Parathyroid adenoma (tissue), 2 donors: ENCODE measurements at regions not wholly inside any gene's neighbourhood (a gene's known extent, or its start where the extent isn't known, plus 50 kb on each side); places are given as distances from the start of the nearest gene placed in this dataset.
"Not testable (repeated sequence)": the region's sequence is repeated elsewhere in the genome, so short reads cannot be mapped to it uniquely, and the experiment has no call there.

Experiments
- H2AFZ ChIP-seq: fragments of 300-600 bp; sonication (generic); one replicate; pipeline ENCODE4 v1.7.0; 2017; ENCODE audit warnings: antibody characterized with exemption, mild to moderate bottlenecking
- H3K27ac ChIP-seq: fragments of 300-600 bp; sonication (generic); one replicate; pipeline ENCODE4 v1.7.0; 2017
- H3K27me3 ChIP-seq: fragments of 300-600 bp; sonication (generic); one replicate; pipeline ENCODE4 v1.7.0; 2017; ENCODE audit warnings: low read length; ENCODE audit not compliant: control insufficient read depth, insufficient read depth
- H3K36me3 ChIP-seq: fragments of 300-600 bp; sonication (generic); one replicate; pipeline ENCODE4 v1.7.0; 2017; ENCODE audit warnings: low read length; ENCODE audit not compliant: control insufficient read depth, insufficient read depth
- H3K4me1 ChIP-seq: fragments of 300-600 bp; sonication (generic); one replicate; pipeline ENCODE4 v1.7.0; 2017; ENCODE audit warnings: control low read depth
- H3K4me2 ChIP-seq: fragments of 300-600 bp; sonication (generic); one replicate; pipeline ENCODE4 v1.7.0; 2017; ENCODE audit warnings: low read length
- H3K4me3 ChIP-seq: fragments of 300-600 bp; sonication (generic); one replicate; pipeline ENCODE4 v1.7.0; 2017; ENCODE audit warnings: low read depth, low read length
- H3K79me2 ChIP-seq: fragments of 300-600 bp; sonication (generic); one replicate; pipeline ENCODE4 v1.7.0; 2017; ENCODE audit warnings: control low read depth
- H3K9ac ChIP-seq: fragments of 300-600 bp; sonication (generic); one replicate; pipeline ENCODE4 v1.7.0; 2017; ENCODE audit warnings: mild to moderate bottlenecking
- H3K9me3 ChIP-seq: fragments of 300-600 bp; sonication (generic); one replicate; pipeline ENCODE4 v1.7.0; 2017; ENCODE audit warnings: low read length; ENCODE audit not compliant: control insufficient read depth
- CTCF ChIP-seq: fragments of 300-600 bp; sonication (generic); IDR thresholded peaks from one replicate; pipeline ENCODE4 v1.7.0; 2017; ENCODE audit warnings: antibody characterized with exemption, mild to moderate bottlenecking
- donor health status: primary hyperparathyroidism.

- H2AFZ ChIP-seq, result no peak overlapping the region
- H3K9me3 ChIP-seq, result no peaks in the 10 kb centered on the region
- H3K27ac ChIP-seq, result no peak overlapping the region
- no peaks in the 10 kb centered on the region for H3K36me3 ChIP-seq
- H3K27me3 ChIP-seq, result no peaks in the 10 kb centered on the region
- H3K4me2 ChIP-seq, result no peak overlapping the region
- no peak overlapping the region for H3K9ac ChIP-seq
- no peak for TF ChIP-seq CTCF
- no peaks in the 10 kb centered on the region for H3K4me1 ChIP-seq
- no peaks in the 10 kb centered on the region for H3K79me2 ChIP-seq
- H3K4me3 ChIP-seq, result no peak overlapping the region
These were observed 72.3 kb upstream of the SYN3 start for GRCh38 chr22:33130473-33130872.

- Histone ChIP-seq H3K27ac (no peak overlapping the region), H3K9ac (no peak overlapping the region), H3K9me3 (no peaks in the 10 kb centered on the region), H2AFZ (no peak overlapping the region), H3K4me3 (no peak overlapping the region), H3K36me3 (no peaks in the 10 kb centered on the region), H3K4me1 (no peaks in the 10 kb centered on the region), H3K79me2 (no peaks in the 10 kb centered on the region), H3K27me3 (no peaks in the 10 kb centered on the region), H3K4me2 (no peak overlapping the region)
- no peak for TF ChIP-seq CTCF
These were observed 71.4 kb upstream of the SYN3 start for GRCh38 chr22:33129621-33130020.

- no peaks in the 10 kb centered on the region for H3K4me1 ChIP-seq
- no peaks in the 10 kb centered on the region for H3K27me3 ChIP-seq
- H3K27ac ChIP-seq, result no peak overlapping the region
- H2AFZ ChIP-seq, result no peak overlapping the region
- H3K4me2 ChIP-seq, result no peak overlapping the region
- no peak overlapping the region for H3K9ac ChIP-seq
- H3K79me2 ChIP-seq, result no peaks in the 10 kb centered on the region
- no peaks in the 10 kb centered on the region for H3K36me3 ChIP-seq
- no peak for TF ChIP-seq CTCF
- no peaks in the 10 kb centered on the region for H3K9me3 ChIP-seq
- H3K4me3 ChIP-seq, result no peak overlapping the region
These were observed 68.7 kb upstream of the SYN3 start for GRCh38 chr22:33126881-33127280.

GRCh38 chr22:33124471-33124870, 66.3 kb upstream of the SYN3 start:
- H3K9ac ChIP-seq, result no peak overlapping the region

GRCh38 chr22:33122439-33122838, 64.3 kb upstream of the SYN3 start:
- not testable (repeated sequence) for H3K27me3 ChIP-seq, H3K79me2 ChIP-seq, H3K9ac ChIP-seq, H3K4me1 ChIP-seq, H3K4me2 ChIP-seq, H3K4me3 ChIP-seq, H3K36me3 ChIP-seq, H2AFZ ChIP-seq, H3K27ac ChIP-seq, H3K9me3 ChIP-seq

More at GRCh38 chr22:33124471-33124870, 66.3 kb upstream of the SYN3 start:
- H3K27ac ChIP-seq, result no peak overlapping the region
- no peak for TF ChIP-seq CTCF
- H3K4me2 ChIP-seq, result no peak overlapping the region
- no peaks in the 10 kb centered on the region for H3K79me2 ChIP-seq
- H3K9me3 ChIP-seq, result no peaks in the 10 kb centered on the region
- H3K36me3 ChIP-seq, result no peaks in the 10 kb centered on the region
- no peaks in the 10 kb centered on the region for H3K4me1 ChIP-seq
- no peak overlapping the region for H3K4me3 ChIP-seq
- H2AFZ ChIP-seq, result no peak overlapping the region
- H3K27me3 ChIP-seq, result no peaks in the 10 kb centered on the region
